ENCODE measurements at regions not wholly inside any gene's neighbourhood (a gene's known extent, or its start where the extent isn't known, plus 50 kb on each side); places are given as distances from the start of the nearest gene placed in this dataset.

DNA sequence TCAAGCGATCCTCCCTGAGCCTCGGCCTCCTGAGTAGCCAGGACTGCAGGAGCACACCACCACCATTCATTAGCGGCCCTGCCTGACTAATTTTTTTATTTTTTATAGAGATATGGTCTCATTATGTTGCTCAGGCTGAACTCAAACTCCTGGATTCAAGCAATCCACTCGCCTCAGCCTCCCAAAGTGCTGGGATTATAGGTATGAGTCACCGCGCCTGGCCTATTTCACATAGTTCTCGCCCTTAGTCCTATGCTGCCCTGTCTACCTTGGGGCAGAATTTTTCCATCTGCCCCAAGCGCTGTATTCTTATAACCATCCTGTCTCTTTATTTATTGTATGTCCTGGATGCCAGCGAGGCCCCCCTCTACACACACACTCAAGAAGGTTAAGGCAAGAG lies 50.9 kb upstream of the BCL2L14 start:
- TF ChIP-seq, protein P1, sequence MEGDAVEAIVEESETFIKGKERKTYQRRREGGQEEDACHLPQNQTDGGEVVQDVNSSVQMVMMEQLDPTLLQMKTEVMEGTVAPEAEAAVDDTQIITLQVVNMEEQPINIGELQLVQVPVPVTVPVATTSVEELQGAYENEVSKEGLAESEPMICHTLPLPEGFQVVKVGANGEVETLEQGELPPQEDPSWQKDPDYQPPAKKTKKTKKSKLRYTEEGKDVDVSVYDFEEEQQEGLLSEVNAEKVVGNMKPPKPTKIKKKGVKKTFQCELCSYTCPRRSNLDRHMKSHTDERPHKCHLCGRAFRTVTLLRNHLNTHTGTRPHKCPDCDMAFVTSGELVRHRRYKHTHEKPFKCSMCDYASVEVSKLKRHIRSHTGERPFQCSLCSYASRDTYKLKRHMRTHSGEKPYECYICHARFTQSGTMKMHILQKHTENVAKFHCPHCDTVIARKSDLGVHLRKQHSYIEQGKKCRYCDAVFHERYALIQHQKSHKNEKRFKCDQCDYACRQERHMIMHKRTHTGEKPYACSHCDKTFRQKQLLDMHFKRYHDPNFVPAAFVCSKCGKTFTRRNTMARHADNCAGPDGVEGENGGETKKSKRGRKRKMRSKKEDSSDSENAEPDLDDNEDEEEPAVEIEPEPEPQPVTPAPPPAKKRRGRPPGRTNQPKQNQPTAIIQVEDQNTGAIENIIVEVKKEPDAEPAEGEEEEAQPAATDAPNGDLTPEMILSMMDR (IDR thresholded peaks at IDR 0.05): no peak
- TF ChIP-seq POLR2A (IDR thresholded peaks at IDR 0.05): no peak
- 87 to 96% methylated on average over 9 of the region's 9 CpGs for WGBS, 2 donors
- no peak overlapping the region for H3K4me3 ChIP-seq (ENCODE audit: low read depth, poor library complexity, severe bottlenecking)
- DNase-seq (ENCODE audit: low spot score in 2 of 2): no peak
- intact Hi-C loops (cut with DNase I; ENCODE audit: low total_unique reads): no loop called here

DNA sequence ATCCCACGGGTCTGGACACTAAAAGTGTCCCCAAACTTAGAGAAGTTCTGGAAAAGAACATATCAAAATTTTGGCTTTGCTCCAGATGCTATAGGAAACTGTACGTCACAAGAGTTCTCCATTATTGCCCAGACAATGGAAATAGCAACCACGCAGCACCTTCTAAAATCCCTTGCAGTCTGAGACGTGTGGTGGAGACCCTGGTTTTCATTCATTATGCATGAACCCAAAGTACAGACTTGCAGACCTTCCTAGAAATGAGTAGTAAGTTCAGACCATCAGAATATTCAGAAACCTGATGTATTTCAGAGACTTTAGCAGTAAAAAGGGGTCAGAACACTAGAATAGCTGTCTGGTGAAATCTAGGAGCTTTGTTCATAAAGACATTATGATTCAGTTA lies 50.0 kb upstream of the BCL2L14 start:
- DNase-seq (ENCODE audit: low spot score in 2 of 2): no peak
- 75 to 84% methylated on average over 4 of the region's 4 CpGs for WGBS, 2 donors

More for the DNA sequence above, 50.0 kb upstream of the BCL2L14 start:
- no peak for TF ChIP-seq POLR2A (IDR thresholded peaks at IDR 0.05)
- TF ChIP-seq, protein P1 (IDR thresholded peaks at IDR 0.05): no peak
- intact Hi-C loops (cut with DNase I; ENCODE audit: low total_unique reads): no loop called here
- H3K4me3 ChIP-seq (ENCODE audit: low read depth, poor library complexity, severe bottlenecking): no peak overlapping the region

Data from lower leg skin (tissue), 4 donors.